ENCODE measurements at regions not wholly inside any gene's neighbourhood (a gene's known extent, or its start where the extent isn't known, plus 50 kb on each side); places are given as distances from the start of the nearest gene placed in this dataset.
"Not testable (repeated sequence)": the region's sequence is repeated elsewhere in the genome, so short reads cannot be mapped to it uniquely, and the experiment has no call there.

DNA sequence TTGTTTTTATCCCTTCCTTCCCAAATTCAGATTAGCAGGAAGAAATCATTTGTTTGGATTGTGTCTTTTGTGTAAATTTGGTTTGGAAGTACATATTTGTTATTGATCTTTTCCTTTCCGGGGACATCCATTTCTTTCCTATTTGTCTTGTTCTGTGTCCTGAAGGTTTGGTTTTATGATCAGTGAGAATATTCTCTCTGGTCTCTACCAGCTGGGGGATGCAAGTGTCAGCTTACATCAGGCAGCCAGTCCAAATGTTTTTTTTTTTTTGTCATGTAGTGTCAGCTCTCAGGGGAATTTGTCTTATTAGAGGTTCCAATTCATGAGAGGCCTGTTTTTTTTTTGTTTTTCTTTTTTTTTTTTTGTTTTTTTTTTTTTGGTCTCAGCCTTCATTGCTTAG, 479.2 kb upstream of the LRRC7 start:
- no peak for DNase-seq

DNA sequence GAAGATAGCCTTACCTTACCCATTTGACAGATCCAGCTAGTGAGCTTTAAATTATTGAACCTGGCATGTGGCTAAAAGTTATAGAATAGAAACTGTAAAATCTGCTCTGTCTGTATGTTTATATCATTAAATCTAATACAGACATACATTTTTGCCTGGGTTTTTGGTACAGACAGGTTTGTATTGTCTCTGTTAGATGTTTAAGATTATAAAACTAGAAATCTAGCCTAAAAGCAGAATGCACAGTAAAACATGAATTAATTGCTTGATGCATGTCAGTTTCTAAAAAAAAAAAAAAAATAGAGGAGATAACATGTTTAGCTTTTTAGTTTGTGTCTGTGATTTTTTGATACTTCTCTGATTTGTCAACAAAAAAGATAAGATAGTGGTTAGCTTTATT, 477.6 kb upstream of the LRRC7 start:
- no peak for DNase-seq

DNA sequence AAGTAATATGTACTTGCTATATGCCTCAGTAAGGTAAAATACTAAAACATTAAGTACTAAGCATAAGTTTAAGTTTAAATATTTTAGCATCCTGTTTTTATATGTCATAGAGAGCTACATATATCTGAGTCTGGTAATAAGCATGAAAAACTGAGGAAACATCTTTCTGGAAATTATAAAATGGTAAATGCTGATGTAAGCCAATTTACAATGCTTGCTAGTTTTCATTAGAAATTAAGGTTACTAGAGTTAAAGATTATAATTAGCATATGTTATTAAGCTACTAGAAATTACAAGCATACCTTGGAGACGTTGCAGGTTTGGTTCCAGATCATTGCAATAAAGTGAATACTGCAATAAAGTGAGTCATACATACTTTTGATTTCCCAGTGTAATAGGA, 477.0 kb upstream of the LRRC7 start:
- no peak for DNase-seq

DNA sequence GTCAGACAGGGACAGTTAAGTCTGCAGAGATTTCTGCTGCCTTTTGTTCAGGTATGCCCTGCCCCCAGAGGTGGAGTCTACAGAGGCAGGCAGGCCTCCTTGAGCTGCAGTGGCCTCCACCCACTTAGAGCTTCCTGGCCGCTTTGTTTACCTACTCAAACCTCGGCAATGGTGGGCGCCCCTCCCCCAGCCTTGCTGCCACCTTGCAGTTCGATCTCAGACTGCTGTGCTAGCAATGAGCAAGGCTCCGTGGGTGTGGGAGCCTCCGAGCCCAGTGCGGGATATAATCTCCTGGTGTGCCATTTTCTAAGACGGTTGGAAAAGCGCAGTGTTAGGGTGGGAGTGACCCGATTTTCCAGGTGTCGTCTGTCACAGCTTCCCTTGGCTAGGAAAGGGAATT, 465.7 kb upstream of the LRRC7 start:
- DNase-seq = not testable (repeated sequence)

DNA sequence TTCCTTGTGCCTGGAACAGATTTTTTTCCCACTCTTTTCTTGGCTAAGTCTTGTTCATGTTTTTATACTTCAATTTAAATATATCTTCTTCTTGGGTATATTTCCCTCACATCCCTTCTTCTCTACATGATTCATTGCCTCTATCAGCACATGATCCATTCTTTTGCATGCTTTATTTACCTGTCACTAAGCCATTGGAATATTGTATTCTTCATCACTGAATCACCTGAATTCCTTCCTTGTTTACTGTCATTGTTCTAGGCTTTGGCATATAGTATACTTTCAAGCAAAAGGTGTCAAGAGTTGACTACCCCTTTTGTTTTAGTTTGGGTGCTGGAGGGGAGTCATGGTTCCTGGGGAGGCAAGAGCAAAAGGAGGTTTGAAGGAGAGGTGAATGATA, 464.5 kb upstream of the LRRC7 start:
- no peak for DNase-seq

DNA sequence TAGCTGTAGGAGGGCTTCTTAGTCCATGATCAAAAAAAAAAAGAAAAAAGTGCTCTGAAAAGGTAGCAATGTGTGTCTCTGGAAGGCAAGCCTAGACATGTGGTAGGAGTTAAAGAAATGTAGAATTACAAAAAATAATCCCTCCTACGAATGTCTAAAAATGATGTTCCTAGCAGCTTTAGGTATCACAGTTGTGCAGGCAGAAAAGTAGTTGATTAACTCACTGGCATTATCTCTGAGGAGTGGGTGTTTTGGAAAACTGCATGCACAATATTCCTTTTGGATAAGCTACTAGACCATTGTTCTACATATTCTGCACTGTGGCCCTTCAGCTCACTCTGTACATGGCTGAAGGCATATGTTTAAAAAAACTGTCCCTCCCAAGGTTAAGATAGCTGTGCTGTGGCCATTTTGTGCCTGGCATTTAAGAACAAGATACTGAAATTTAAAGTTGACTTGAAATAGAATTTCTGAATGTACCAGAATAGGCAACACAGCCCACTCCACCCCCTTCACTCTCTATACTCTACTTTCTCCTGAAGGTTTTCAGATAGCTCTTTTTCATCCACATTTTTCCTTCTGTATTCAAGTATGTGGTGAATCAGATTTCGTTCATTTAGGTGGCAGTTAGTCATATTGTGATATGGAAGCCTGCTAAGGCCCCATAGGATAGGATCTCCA, 463.9 kb upstream of the LRRC7 start:
- no peak for DNase-seq

DNA sequence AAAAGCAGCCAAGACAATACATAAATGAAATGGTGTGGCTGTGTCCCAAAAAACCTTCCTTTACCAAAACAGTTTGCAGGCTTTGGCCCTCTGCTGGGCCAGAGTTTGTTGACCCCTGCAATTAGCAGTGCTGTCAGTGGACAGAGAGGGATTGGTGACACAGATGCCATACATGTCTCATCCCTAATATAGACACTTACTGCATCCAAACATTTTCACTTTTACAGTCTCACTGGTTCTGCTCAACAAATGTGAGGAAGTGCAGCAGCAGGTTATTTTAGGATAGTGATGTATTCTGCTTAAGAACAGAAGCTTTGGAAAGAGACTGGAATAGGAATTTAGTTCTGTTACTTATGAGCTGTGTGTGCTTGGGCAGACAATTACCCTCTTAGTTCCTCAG, 462.8 kb upstream of the LRRC7 start:
- DNase-seq = no peak

DNA sequence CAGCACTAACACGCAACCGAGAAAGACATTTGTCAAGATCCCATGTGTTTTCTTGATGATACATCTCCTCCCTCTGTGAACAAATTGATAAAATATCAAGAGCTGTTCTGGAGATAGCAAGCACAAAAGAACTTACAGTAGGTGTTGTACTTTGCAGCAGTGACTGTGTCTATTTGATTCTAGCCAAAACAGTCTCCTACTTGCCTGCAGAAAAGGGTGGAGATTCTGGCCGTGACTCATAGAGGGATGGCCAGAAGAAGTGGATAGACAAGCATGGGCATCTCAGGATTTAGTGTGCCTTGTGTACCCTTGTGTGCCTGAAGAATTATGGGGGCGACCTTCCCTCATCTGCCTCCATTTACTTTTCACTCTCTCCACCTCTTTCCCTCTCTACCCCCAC, 458.4 kb upstream of the LRRC7 start:
- no peak for DNase-seq

DNA sequence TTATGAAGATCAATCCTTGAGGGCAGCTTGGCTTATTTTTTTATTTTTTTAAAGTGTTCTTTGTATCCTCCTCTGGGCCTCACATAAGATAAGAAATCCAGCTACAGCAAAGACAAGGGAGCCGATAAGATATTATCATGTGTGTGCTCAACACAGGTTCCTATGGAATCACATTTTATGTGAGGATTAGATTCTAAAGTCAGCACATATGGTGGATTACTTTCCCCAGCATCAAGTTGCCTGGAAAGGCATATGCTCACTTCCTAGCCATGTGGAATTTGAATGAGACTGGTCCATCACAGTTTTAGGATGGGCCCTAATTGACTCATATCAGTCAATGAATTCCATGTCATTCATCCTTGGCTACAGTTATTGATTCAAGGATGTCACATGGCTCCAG, 456.9 kb upstream of the LRRC7 start:
- no peak for DNase-seq

DNA sequence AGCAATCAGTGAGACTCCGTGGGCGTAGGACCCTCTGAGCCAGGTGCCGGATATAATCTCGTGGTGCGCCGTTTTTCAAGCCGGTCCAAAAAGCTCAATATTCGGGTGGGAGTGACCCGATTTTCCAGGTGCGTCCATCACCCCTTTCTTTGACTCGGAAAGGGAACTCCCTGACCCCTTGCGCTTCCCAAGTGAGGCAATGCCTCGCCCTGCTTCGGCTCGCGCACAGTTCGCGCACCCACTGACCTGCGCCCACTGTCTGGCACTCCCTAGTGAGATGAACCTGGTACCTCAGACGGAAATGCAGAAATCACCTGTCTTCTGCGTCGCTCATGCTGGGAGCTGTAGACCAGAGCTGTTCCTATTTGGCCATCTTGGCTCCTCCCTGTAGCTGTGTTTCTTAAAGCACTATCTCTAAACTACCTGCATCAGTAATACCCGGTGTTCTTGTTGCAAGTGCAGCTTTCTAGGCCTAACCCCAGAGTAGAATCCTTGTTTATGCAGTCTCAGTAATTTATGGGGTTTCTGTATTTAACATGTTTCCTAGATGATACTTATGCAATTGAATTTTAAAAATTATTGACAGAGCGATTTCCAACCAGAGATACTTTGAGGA, 447.5 kb upstream of the LRRC7 start:
- DNase-seq = not testable (repeated sequence)

DNA sequence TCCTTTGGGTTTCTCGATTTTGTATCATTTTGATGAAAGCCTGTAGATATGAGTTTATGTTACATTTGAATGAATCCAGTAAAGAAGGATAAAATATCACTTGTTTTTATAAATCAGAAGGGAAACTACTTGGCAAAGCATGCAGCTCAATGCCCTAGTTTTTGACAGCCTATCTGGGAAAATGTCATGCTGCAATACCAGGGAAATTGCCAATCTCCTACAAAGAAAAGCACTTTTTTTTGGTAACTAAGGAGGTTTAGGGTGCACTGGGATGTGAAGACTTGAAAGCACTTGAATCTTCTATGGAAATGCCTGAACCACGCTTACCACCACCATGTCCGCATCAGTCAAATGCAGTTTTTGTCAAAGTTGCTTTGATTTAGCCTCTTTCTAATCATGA, 446.9 kb upstream of the LRRC7 start:
- DNase-seq = no peak

DNA sequence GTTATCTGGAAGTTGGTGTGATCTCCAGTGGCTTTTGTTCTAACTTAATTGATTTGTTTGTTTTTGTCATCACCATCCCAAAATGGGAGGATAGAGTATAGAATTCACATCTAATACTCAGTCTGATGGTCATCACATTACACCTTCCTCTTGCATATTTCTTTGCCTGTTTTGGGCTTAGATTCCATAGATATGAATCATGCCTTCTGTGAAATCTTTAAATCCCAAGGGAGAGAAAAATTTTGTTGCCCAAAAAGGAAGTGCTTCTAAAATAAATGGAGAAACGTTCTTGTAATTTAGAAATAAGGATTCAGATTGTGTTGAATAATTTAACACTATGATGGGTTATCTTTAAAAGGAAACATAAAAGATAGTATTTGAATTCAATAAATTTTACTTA, 446.0 kb upstream of the LRRC7 start:
- no peak for DNase-seq

DNA sequence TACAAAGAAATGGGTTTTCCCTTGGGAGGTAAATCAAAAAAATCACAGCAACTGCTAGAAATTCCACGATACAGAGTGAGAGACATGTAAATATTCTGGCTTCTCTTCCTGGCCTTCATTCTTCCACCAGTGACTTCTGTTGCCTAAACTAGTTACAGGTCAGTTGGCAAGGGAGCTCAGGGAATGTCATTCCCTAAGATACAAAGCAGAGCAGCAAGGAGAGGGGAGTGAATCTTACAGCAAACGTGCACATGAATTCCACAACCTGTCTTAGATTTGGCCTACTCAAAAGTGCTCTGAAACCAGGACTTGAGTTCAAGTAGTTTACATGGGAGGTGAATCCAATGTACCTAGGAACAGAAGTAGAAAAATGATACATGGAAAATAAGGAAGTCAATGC, 445.3 kb upstream of the LRRC7 start:
- DNase-seq = no peak

DNA sequence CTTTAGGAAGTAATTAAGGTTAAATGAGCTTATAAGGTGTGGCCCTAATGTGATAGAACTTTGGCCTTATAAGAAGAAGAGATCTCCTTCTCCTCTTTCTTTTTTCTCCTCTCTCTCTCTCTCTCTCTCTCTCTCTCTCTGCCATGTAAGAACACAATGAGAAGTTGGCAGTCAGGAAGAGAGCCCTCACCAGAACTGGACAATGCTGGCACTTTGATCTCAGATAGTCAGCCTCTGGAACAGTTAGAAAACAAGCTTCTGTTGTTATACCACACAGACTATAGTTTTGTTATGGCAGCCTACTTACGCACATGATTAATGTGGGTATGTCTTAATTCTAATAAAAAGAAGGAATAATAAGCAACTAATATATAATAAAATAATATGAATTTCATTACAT, 444.2 kb upstream of the LRRC7 start:
- no peak for DNase-seq

DNA sequence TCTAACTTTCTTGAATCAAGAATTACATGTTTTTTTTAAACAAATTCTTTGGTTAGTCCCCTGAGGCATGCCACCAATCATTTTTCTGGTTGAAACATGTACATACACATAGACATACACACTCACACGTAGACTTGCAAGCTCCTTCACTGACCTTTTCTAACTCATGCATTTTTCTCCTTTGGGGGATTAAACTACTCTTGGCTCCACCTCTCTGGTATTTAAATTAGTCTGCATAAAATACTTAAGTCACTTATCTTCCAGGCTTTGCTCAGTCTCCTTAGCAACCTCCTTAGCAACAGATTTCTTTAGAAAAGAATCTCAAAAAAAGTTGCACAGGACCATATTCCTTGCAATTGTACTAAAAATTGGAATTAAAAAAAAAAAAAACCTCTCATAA, 440.9 kb upstream of the LRRC7 start:
- DNase-seq = no peak

DNA sequence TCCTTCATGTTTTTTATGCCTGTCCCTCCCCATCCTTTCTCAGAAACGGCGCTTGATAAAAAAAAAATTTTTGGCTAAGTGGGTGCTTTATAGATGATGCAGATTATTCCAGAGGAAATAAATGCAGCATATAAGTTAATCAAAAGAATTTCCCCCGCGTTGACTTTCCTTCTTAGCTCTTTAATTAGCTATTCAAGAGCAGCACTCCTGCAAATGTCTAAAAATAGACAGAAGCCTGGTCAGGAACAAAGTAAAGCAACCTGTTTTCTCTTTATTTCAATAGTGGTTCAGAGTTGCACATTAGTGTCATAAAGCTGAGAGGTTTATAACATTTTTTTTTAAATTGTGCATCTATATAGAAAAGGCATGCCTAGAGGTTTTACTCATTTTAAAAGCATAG, 439.5 kb upstream of the LRRC7 start:
- no peak for DNase-seq

DNA sequence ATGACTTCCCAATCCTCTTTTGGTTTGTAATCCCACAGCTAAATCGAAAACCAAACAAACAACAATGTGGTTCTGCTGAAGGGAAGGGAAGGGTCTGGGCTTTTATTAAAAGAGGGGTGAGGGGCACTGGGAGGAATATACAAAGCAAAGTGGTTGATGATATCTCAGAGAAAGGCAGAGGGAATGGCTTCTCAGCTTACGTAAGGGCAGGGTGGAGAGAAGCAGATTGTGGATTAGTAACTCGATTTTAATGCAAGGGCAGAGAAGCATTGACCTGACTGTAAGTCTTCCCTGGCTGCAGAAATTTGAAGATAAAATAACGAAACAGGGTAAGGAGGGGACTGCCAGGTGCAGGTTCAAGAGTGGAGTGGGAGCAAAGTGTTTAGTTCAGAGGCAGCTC, 438.2 kb upstream of the LRRC7 start:
- no peak for DNase-seq

DNA sequence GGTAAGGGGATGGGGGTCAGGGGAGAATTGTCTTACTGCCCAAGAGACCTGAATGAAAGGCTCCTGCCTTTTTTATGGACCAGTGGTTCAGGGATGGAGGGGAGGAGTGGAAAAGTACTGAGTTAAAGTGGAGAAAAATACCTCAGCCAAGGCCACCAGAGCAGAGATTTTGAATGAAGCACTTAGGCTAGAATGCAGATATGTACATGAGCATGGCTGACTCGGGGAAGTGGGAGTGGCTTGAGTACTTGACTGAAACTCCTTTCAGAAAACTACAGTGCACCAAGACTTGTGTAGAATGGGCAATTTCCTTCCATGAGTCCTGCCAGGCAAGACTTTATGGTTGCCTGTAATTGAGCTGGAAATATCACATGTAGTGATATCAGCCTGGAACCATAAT, 429.6 kb upstream of the LRRC7 start:
- no peak for DNase-seq

DNA sequence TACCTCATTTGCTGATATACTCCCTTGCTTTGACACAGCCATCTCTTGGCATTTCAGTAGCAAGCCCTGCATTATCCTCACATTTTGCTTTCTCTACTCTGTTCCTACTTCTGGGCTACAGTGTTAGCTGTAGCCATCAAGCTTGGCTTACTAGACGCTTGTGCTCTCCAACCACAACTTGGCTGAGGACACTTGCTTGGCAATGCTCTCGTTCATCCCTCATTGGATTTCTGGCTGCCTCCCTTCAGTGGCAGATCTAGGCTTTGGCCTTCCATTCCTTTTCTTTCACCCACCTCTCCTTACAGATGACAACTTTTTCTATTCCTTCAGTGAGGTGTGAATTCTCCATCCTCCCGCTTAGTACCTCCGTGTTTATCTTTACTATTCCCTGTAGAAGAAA, 428.7 kb upstream of the LRRC7 start:
- peak; percentile 37 for DNase-seq

DNA sequence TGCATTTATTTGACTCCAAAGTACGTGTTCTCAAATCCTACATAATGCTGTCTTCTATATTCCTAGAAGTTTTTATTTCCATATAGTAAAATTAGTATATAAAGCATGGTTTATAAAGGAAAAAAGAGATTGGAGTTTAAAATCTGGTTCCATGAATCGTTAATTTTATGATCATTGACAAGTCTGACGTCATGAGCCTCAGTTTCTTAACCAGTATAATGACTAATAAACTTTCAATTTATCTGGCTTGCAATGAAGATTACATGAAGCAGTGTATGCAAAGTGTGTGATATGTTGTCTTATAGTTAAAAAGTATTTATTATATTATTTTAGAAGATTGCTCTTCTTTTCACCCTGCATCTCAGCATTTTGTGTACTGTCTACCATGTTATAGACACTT, 421.4 kb upstream of the LRRC7 start:
- DNase-seq = no peak

DNA sequence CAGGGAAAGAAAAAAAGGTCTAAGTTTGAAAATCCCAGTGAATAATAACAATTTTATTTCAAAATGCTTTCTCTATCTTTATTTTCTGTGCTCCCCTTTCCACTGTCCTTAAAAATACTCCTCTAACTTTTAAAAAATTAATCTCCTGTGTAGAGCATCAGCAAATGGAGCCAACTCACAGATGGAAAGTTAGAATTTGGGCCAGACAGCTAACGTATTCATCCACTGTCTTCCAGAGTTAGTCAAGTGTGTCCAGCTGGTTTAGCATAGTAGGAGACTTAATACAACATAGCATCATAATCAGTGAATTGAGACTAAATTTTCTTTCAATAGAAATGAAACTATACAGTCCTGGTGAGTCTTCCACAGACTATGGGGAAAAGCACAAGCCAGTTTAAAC, 419.0 kb upstream of the LRRC7 start:
- DNase-seq = peak; percentile 41

DNA sequence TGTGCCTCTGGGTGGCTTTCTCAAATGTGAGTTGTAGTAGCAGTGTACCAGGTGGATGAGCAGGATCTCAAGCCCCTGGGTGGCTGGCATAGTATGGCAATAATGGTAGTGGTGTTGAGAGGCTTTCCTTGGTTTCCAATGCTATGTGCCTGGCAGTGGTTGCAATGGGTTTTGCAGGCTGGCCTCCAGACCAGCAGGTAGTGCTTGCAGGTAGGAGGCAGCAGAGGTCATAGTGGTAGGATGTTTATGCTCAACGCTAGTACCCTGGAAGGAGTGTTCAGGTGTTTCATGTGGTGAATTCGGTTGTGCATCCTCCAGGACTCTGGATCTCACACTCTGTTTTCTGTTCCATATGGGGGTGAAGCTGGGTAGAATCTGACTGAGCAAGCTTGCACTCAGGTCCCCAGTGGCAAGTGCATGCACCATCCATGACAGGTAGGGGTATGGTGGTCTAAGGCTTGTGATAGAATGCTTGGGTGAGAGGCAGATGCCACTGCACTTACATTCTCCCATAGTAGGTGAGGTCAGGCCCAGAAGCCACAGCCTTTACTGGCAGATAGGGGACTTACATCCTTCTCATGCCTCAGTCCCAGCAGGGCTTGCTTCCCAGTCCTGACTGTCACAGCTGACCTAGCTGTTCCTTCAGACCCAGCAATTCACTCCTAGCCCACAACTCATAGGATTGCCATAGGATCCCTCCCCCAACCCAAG, 410.5 kb upstream of the LRRC7 start:
- no peak for DNase-seq

DNA sequence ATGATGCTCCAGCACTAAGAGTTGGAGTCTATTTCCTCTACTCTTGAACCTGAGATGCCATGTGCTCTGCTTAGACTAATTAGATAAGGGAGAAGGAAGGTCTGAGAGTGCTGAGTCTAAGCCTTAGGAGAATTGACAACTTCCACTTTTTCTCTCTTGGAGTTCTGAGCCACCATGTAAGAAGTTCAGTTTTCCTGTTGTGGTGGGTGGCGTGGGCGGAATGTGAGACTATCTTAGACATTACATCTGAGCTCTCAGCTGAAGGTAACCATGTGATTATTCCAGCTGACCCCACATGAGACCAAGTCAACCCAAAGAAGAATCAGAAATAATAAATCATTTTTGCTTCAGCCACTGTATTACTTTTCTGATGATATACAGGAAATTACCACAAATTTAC, 404.5 kb upstream of the LRRC7 start:
- DNase-seq = no peak

DNA sequence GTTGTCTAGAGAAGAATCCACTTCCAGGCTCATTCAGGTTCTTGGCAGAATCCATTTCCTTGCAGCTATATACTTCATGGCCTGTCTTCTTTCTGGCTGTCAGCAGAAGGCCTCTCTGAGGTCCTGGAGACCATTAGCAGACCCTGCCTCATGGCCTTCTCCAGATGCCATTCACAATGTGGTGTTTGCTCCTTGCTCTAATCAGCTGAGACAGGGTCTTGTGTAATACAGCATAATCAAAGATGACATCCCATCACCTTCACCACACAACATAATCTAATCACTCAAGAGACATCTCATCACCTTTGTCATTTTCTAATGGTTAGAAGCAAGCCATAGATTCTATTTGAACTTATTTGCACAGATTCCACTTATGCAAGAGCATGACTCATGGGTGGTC, 403.9 kb upstream of the LRRC7 start:
- no peak for DNase-seq

DNA sequence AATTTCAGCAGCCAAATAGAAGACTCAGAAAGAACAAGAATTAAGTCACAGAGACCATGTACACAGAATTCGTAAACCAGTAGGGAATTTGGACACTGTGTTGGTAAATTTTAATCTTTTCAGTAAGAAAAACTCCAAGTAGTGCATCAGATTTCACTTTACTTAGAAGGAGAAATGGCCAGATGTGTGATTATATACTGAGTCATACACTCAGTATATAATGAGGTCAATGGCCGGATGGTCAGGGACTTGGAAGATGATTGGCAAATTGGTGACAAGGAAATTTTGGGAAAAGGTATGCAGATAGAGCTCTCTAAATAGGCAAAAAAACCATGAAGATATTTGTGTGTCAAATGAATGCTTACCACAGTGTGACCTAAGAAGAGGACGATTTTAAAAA, 399.8 kb upstream of the LRRC7 start:
- DNase-seq = no peak
